ENCODE measurements at regions not wholly inside any gene's neighbourhood (a gene's known extent, or its start where the extent isn't known, plus 50 kb on each side); places are given as distances from the start of the nearest gene placed in this dataset.

DNA sequence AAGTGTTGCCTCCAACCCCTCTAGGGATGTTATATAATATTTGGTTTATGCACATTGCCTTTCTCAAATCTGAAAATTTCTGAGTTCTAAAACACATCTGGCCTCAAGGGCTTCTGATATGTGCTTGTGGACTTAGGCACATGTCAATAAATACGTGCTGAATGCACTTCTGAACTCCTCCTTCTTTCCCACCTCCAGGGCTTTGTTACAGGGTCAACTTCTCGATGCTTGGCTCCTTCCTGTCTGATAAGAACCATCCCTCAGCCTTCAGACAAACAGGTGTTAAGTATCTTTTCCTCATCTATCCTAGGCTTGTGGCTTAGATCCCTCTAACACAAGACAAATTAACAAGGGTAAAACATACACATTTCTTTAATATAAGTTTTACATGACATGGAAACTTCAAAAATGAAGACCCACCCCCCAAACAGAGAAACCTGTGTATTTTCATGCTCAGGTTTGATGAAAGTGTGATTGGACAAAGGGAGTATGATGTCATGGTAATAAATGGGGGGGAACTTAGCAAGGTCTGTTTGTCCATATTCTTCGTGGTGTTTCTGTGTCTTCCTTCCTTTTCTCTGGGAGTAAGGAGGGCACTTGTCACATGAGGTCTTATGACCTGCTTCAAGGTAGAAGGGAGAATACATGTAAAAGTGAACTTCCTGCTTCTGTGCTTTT lies 326.9 kb downstream of the CD83 start:
- H3K27me3 Mint-ChIP-seq = peaks cover 0 to 4% (median 0%) of the 10 kb centered on the region in 5 donors
- Histone ChIP-seq H3K36me3 (ENCODE audit: control insufficient read depth in 2 of 3, insufficient read depth in 3 of 3, low read length in 3 of 3) (no peaks in the 10 kb centered on the region), H3K9me3 (ENCODE audit: control insufficient read depth in 2 of 3, low read length in 3 of 3) (peaks cover 0 to 4% (median 0%) of the 10 kb centered on the region in 3 experiments), H3K27ac (ENCODE audit: low read depth, low read length) (no peak overlapping the region), H3K4me3 (ENCODE audit: low read length) (no peak overlapping the region), H3K4me1 (ENCODE audit: control insufficient read depth in 2 of 2, insufficient read depth in 2 of 2, low read length in 2 of 2) (peaks cover 0 to 9% of the 10 kb centered on the region in 2 donors), H3K27me3 (ENCODE audit: control insufficient read depth in 2 of 2, insufficient read depth in 2 of 2, low read length in 2 of 2) (no peaks in the 10 kb centered on the region)
- no peak for DNase-seq
- peaks cover 0 to 16% (median 5%) of the 10 kb centered on the region in 11 donors for H3K9me3 Mint-ChIP-seq
- intact Hi-C loops (cut with micrococcal nuclease) = no loop called here
- peak overlapping the region in 1 of 9 donors; percentile 5 for H3K27ac Mint-ChIP-seq
- POLR2A ChIA-PET = no interaction called here
- H3K4me1 Mint-ChIP-seq = peaks cover 7 to 20% (median 10%) of the 10 kb centered on the region in 7 donors
- H3K4me3 Mint-ChIP-seq = no peak overlapping the region
- peaks cover 3 to 12% (median 4%) of the 10 kb centered on the region in 5 donors for H3K36me3 Mint-ChIP-seq
- CTCF ChIA-PET = no interaction called here
- ATAC-seq = no peak

DNA sequence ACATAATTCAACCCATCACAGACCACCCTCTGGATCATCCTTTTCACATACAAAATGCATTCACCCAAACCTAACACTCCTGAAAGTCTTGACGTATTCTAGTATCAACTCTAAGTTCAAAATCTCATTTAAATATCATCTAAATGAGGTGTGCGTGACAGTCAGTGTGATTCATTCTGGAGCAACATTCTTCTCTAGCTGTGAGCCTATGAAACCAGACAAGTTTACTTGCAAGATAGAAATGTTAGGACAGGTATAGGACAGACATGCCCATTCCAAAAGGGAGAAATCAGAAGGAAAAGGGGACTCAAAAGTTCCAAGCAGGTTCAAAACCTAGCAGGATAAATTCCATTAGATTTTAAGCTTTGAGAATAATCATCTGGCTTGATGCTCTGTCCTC lies 329.7 kb downstream of the CD83 start:
- H3K27ac ChIP-seq (ENCODE audit: low read depth, low read length) = no peak overlapping the region
- no peaks in the 10 kb centered on the region for H3K27me3 ChIP-seq (ENCODE audit: control insufficient read depth in 2 of 2, insufficient read depth in 2 of 2, low read length in 2 of 2)
- H3K9me3 Mint-ChIP-seq = peaks cover 0 to 16% (median 5%) of the 10 kb centered on the region in 11 donors
- H3K9me3 ChIP-seq (ENCODE audit: control insufficient read depth in 2 of 3, low read length in 3 of 3) = peaks cover 0 to 4% (median 0%) of the 10 kb centered on the region in 3 experiments
- H3K27me3 Mint-ChIP-seq = peaks cover 0 to 2% (median 0%) of the 10 kb centered on the region in 5 donors
- peaks cover 20 to 45% (median 34%) of the 10 kb centered on the region in 7 donors for H3K4me1 Mint-ChIP-seq
- H3K4me1 ChIP-seq (ENCODE audit: control insufficient read depth in 2 of 2, insufficient read depth in 2 of 2, low read length in 2 of 2) = peaks cover under 1 to 15% of the 10 kb centered on the region in 2 donors
- peaks cover 3 to 13% (median 4%) of the 10 kb centered on the region in 5 donors for H3K36me3 Mint-ChIP-seq
- H3K4me3 ChIP-seq (ENCODE audit: low read length) = no peak overlapping the region
- intact Hi-C loops (cut with micrococcal nuclease) = no loop called here
- no peak overlapping the region for H3K4me3 Mint-ChIP-seq
- H3K27ac Mint-ChIP-seq = no peak overlapping the region
- CTCF ChIA-PET = no interaction called here
- DNase-seq (no peak), ATAC-seq (no peak)
- POLR2A ChIA-PET = interaction anchor here (1.2 kb wide), 1 partner anchor 9 kb away, joined by 3 read pairs; no protein-coding TSS in a partner anchor
- no peaks in the 10 kb centered on the region for H3K36me3 ChIP-seq (ENCODE audit: control insufficient read depth in 2 of 3, insufficient read depth in 3 of 3, low read length in 3 of 3)

DNA sequence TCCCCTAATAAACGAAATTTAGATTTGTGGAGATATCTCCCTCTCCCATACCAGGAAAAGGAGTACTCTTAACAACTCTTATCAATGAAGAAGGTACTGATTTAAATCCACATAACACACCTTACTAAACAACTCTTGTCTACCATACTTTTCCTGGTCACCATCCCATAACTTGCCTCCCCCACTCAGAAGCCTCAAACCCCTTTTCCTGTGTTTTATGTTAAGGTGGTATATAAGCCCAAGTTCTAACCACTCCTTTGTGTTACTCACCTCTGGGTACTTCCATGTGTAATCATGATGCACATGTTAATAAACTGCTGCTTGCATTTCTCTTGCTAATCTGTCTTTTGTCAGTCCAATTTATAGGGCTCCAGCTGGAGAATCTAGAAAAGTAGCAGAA lies 330.7 kb downstream of the CD83 start:
- ATAC-seq = no peak
- POLR2A ChIA-PET = interaction anchor here (0.6 to 1.2 kb wide), 2 partner anchors 10 to 754 kb away, joined by 3 read pairs; no protein-coding TSS in a partner anchor
- no peak overlapping the region for H3K4me3 Mint-ChIP-seq
- peaks cover 29 to 56% (median 44%) of the 10 kb centered on the region in 7 donors for H3K4me1 Mint-ChIP-seq
- no peak overlapping the region for H3K27ac ChIP-seq (ENCODE audit: low read depth, low read length)
- H3K27ac Mint-ChIP-seq = peak overlapping the region in 1 of 9 donors; percentile 20
- peaks cover 9 to 25% of the 10 kb centered on the region in 2 donors for H3K4me1 ChIP-seq (ENCODE audit: control insufficient read depth in 2 of 2, insufficient read depth in 2 of 2, low read length in 2 of 2)
- H3K36me3 ChIP-seq (ENCODE audit: control insufficient read depth in 2 of 3, insufficient read depth in 3 of 3, low read length in 3 of 3) = no peaks in the 10 kb centered on the region
- no peaks in the 10 kb centered on the region for H3K27me3 ChIP-seq (ENCODE audit: control insufficient read depth in 2 of 2, insufficient read depth in 2 of 2, low read length in 2 of 2)
- peaks cover 0 to 16% (median 5%) of the 10 kb centered on the region in 11 donors for H3K9me3 Mint-ChIP-seq
- CTCF ChIA-PET = no interaction called here
- H3K9me3 ChIP-seq (ENCODE audit: control insufficient read depth in 2 of 3, low read length in 3 of 3) = peaks cover 0 to 4% (median 0%) of the 10 kb centered on the region in 3 experiments
- H3K4me3 ChIP-seq (ENCODE audit: low read length) = no peak overlapping the region
- intact Hi-C loops (cut with micrococcal nuclease) = no loop called here
- no peaks in the 10 kb centered on the region for H3K27me3 Mint-ChIP-seq
- DNase-seq = no peak
- peaks cover 3 to 16% (median 4%) of the 10 kb centered on the region in 5 donors for H3K36me3 Mint-ChIP-seq

DNA sequence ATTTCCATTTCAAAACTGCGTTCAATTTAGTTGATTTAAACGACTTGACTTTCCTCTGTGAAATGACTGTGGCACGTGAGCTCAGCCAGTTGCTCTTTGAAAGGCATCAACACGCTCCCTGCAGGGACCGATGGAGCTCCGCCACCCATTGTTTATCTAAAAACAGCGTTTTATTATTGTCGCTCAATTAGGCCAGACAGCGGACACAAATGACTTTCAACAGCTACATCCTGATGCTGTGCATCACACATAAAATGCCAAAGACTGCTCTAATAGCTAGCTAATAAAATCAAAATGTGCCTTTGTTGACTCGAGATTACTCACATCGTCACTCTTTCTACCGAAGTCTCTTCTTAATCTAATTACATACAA lies 332.5 kb downstream of the CD83 start:
- H3K9me3 Mint-ChIP-seq = peaks cover 0 to 16% (median 5%) of the 10 kb centered on the region in 11 donors
- intact Hi-C loops (cut with micrococcal nuclease) = loop anchor here (5.0 to 10.0 kb wide), 5 partner anchors 187 to 797 kb away; partner anchors contain the start of gene JARID2 (in 2 of the 2)
- Histone ChIP-seq H3K4me1 (ENCODE audit: control insufficient read depth in 2 of 2, insufficient read depth in 2 of 2, low read length in 2 of 2) (peaks cover 23 to 39% of the 10 kb centered on the region in 2 donors), H3K9me3 (ENCODE audit: control insufficient read depth in 2 of 3, low read length in 3 of 3) (peaks cover 0 to 4% (median 0%) of the 10 kb centered on the region in 3 experiments), H3K27me3 (ENCODE audit: control insufficient read depth in 2 of 2, insufficient read depth in 2 of 2, low read length in 2 of 2) (no peaks in the 10 kb centered on the region), H3K4me3 (ENCODE audit: low read length) (no peak overlapping the region), H3K27ac (ENCODE audit: low read depth, low read length) (no peak overlapping the region), H3K36me3 (ENCODE audit: control insufficient read depth in 2 of 3, insufficient read depth in 3 of 3, low read length in 3 of 3) (no peaks in the 10 kb centered on the region)
- peak overlapping the region in 6 of 10 donors; percentile 1 to 62 (median 36) for H3K4me3 Mint-ChIP-seq
- peaks cover 39 to 70% (median 58%) of the 10 kb centered on the region in 7 donors for H3K4me1 Mint-ChIP-seq
- ATAC-seq (no peak), DNase-seq (no peak)
- no peaks in the 10 kb centered on the region for H3K27me3 Mint-ChIP-seq
- H3K27ac Mint-ChIP-seq = peak overlapping the region in 7 of 9 donors; percentile 63 to 71 (median 65)
- peaks cover 3 to 16% (median 4%) of the 10 kb centered on the region in 5 donors for H3K36me3 Mint-ChIP-seq
- ChIA-PET CTCF (no interaction called here), POLR2A (interaction anchor here (0.6 kb wide), 1 partner anchor 16 kb away, joined by 3 read pairs; no protein-coding TSS in a partner anchor)

DNA sequence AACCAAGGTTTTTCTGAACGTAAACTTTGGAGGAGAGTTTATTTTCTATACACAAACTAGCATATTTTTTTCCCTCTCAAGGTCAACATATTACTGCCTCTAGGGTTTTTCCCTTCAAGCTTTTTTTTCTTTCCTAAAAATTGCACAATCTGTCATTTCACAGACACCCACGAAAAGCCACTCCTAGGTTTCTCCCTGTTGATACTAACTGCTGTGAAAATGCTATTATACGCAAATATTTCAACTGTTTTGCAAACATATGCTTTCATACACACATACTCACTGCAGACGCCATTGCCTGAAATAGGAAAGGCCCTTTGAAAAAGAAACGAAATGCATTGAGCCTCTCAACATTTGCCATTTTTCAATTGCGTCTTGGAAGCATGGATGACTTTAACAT lies 333.0 kb downstream of the CD83 start:
- Mint-ChIP-seq H3K4me3 (peak overlapping the region in 2 of 10 donors; percentile 51 to 62), H3K36me3 (peaks cover 3 to 16% (median 4%) of the 10 kb centered on the region in 5 donors), H3K9me3 (peaks cover 0 to 16% (median 5%) of the 10 kb centered on the region in 11 donors), H3K27ac (peak overlapping the region in 3 of 9 donors; percentile 4 to 65 (median 63)), H3K27me3 (no peaks in the 10 kb centered on the region), H3K4me1 (peaks cover 43 to 74% (median 62%) of the 10 kb centered on the region in 7 donors)
- no peak overlapping the region for H3K4me3 ChIP-seq (ENCODE audit: low read length)
- no peaks in the 10 kb centered on the region for H3K27me3 ChIP-seq (ENCODE audit: control insufficient read depth in 2 of 2, insufficient read depth in 2 of 2, low read length in 2 of 2)
- ATAC-seq = no peak
- no peak for DNase-seq
- no peak overlapping the region for H3K27ac ChIP-seq (ENCODE audit: low read depth, low read length)
- CTCF ChIA-PET = no interaction called here
- intact Hi-C loops (cut with micrococcal nuclease) = loop anchor here (5.0 to 10.0 kb wide), 5 partner anchors 187 to 797 kb away; partner anchors contain the start of gene JARID2 (in 2 of the 2)
- no peaks in the 10 kb centered on the region for H3K36me3 ChIP-seq (ENCODE audit: control insufficient read depth in 2 of 3, insufficient read depth in 3 of 3, low read length in 3 of 3)
- peaks cover 23 to 41% of the 10 kb centered on the region in 2 donors for H3K4me1 ChIP-seq (ENCODE audit: control insufficient read depth in 2 of 2, insufficient read depth in 2 of 2, low read length in 2 of 2)
- POLR2A ChIA-PET = no interaction called here
- H3K9me3 ChIP-seq (ENCODE audit: control insufficient read depth in 2 of 3, low read length in 3 of 3) = peaks cover 0 to 4% (median 0%) of the 10 kb centered on the region in 3 experiments

DNA sequence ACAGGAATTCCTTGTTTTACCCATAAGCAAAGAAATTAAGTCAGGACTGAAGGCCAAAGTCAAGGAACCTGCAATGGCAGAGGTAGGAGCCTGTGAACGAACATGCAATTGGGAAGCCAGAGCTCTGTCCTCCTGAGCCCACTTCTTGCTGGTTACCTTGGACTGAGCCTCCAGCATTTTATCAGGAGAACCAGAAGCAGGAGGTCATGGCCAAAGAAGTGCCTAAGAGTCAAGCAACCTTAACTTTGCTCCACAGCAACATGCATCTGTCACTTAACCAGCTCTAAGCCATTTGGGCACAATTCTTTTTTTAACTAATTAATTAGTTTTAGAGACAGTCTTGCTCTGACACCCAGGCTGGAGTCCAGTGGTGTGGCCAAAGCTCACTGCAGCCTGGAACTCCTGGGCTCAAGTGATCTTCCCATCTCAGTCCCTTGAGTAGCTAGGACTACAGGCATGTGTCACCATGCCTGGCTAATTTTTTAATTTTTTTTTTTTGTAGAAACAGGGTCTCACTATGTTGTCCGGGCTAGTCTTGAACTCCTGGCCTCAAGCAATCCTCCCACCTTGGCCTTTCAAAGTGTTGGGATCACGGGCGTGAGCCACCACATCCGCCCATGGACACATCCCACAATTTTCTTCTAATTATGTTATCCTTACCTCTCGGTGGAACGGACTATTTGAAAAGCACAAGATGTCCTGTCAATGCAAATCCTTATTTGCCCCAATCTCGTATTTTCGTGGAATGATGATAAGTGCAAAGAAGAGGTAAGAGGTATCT lies 334.2 kb downstream of the CD83 start:
- Histone ChIP-seq H3K4me3 (ENCODE audit: low read length) (no peak overlapping the region), H3K27me3 (ENCODE audit: control insufficient read depth in 2 of 2, insufficient read depth in 2 of 2, low read length in 2 of 2) (no peaks in the 10 kb centered on the region), H3K4me1 (ENCODE audit: control insufficient read depth in 2 of 2, insufficient read depth in 2 of 2, low read length in 2 of 2) (peaks cover 23 to 41% of the 10 kb centered on the region in 2 donors), H3K27ac (ENCODE audit: low read depth, low read length) (no peak overlapping the region), H3K36me3 (ENCODE audit: control insufficient read depth in 2 of 3, insufficient read depth in 3 of 3, low read length in 3 of 3) (no peaks in the 10 kb centered on the region), H3K9me3 (ENCODE audit: control insufficient read depth in 2 of 3, low read length in 3 of 3) (peaks cover 0 to 4% (median 0%) of the 10 kb centered on the region in 3 experiments)
- H3K36me3 Mint-ChIP-seq = peaks cover 3 to 16% (median 4%) of the 10 kb centered on the region in 5 donors
- ChIA-PET POLR2A (interaction anchor here (0.6 to 2.6 kb wide), 2 partner anchors 20 to 209 kb away, joined by 5 to 6 read pairs; no protein-coding TSS in a partner anchor), CTCF (no interaction called here)
- H3K9me3 Mint-ChIP-seq = peaks cover 0 to 16% (median 5%) of the 10 kb centered on the region in 11 donors
- no peak overlapping the region for H3K4me3 Mint-ChIP-seq
- H3K4me1 Mint-ChIP-seq = peaks cover 45 to 74% (median 64%) of the 10 kb centered on the region in 7 donors
- ATAC-seq (no peak), DNase-seq (no peak)
- intact Hi-C loops (cut with micrococcal nuclease) = loop anchor here (1.0 to 10.0 kb wide), 10 partner anchors 175 to 796 kb away; partner anchors contain the start of gene JARID2 (in 2 of the 2)
- H3K27me3 Mint-ChIP-seq = no peaks in the 10 kb centered on the region
- peak overlapping the region in 5 of 9 donors; percentile 36 to 68 (median 66) for H3K27ac Mint-ChIP-seq

Data from naive thymus-derived CD4-positive, alpha-beta T cell (primary cell).